ENCODE measurements at regions not wholly inside any gene's neighbourhood (a gene's known extent, or its start where the extent isn't known, plus 50 kb on each side); places are given as distances from the start of the nearest gene placed in this dataset.

DNA sequence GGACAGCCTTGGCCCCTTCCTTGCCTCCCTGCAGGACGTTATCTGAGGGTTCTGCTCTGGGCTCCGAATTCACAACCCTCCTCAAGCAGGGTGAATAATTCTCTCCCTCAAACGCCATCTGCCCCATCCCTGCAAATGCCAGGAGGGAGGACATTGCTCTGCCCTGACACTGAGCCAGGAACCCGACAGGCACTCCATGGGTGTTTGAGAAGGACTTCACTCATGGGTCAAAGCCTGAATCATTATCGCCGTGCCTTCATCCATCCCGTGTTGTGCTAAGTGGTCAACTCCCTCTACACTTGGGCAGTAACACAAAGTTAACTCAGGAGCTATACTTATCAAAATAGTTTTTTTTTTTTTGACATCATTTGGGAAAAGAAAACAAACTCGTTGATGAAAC, 261.8 kb upstream of the IGF1R start:
- in situ Hi-C loops (cut with MboI): no loop called here
- no TSS peak for BruUV-seq (replicated peaks)
- H3K4me2 ChIP-seq (ENCODE audit: insufficient read depth, low read length): no peak overlapping the region
- TF ChIP-seq ZNF384 (IDR thresholded peaks at IDR 0.05; ENCODE audit: low read depth, low read length) (no peak), DPF2 (IDR thresholded peaks at IDR 0.05) (no peak), NR2F6 (CRISPR knock-in tag; IDR thresholded peaks at IDR 0.05) (no peak), SAFB (IDR thresholded peaks at IDR 0.05; ENCODE audit: borderline replicate concordance, low read depth, low read length) (no peak), ZNF77 (CRISPR knock-in tag; IDR thresholded peaks at IDR 0.05) (no peak), BRF1 (IDR thresholded peaks at IDR 0.05; ENCODE audit: borderline replicate concordance, extremely low read depth, insufficient read length) (no peak), POLR3A (IDR thresholded peaks at IDR 0.05; ENCODE audit: borderline replicate concordance, extremely low read depth, insufficient read depth, insufficient read length) (no peak)
- TF ChIP-seq, protein P1, sequence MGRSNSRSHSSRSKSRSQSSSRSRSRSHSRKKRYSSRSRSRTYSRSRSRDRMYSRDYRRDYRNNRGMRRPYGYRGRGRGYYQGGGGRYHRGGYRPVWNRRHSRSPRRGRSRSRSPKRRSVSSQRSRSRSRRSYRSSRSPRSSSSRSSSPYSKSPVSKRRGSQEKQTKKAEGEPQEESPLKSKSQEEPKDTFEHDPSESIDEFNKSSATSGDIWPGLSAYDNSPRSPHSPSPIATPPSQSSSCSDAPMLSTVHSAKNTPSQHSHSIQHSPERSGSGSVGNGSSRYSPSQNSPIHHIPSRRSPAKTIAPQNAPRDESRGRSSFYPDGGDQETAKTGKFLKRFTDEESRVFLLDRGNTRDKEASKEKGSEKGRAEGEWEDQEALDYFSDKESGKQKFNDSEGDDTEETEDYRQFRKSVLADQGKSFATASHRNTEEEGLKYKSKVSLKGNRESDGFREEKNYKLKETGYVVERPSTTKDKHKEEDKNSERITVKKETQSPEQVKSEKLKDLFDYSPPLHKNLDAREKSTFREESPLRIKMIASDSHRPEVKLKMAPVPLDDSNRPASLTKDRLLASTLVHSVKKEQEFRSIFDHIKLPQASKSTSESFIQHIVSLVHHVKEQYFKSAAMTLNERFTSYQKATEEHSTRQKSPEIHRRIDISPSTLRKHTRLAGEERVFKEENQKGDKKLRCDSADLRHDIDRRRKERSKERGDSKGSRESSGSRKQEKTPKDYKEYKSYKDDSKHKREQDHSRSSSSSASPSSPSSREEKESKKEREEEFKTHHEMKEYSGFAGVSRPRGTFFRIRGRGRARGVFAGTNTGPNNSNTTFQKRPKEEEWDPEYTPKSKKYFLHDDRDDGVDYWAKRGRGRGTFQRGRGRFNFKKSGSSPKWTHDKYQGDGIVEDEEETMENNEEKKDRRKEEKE (IDR thresholded peaks at IDR 0.05; ENCODE audit: borderline replicate concordance in 1 of 2, control insufficient read depth in 1 of 2, low read depth in 2 of 2, low read length in 1 of 2): no peak
- TF ChIP-seq, protein P2, sequence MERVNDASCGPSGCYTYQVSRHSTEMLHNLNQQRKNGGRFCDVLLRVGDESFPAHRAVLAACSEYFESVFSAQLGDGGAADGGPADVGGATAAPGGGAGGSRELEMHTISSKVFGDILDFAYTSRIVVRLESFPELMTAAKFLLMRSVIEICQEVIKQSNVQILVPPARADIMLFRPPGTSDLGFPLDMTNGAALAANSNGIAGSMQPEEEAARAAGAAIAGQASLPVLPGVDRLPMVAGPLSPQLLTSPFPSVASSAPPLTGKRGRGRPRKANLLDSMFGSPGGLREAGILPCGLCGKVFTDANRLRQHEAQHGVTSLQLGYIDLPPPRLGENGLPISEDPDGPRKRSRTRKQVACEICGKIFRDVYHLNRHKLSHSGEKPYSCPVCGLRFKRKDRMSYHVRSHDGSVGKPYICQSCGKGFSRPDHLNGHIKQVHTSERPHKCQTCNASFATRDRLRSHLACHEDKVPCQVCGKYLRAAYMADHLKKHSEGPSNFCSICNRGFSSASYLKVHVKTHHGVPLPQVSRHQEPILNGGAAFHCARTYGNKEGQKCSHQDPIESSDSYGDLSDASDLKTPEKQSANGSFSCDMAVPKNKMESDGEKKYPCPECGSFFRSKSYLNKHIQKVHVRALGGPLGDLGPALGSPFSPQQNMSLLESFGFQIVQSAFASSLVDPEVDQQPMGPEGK (CRISPR knock-in tag; IDR thresholded peaks at IDR 0.05; ENCODE audit: borderline replicate concordance): no peak
- TF ChIP-seq, protein P3, sequence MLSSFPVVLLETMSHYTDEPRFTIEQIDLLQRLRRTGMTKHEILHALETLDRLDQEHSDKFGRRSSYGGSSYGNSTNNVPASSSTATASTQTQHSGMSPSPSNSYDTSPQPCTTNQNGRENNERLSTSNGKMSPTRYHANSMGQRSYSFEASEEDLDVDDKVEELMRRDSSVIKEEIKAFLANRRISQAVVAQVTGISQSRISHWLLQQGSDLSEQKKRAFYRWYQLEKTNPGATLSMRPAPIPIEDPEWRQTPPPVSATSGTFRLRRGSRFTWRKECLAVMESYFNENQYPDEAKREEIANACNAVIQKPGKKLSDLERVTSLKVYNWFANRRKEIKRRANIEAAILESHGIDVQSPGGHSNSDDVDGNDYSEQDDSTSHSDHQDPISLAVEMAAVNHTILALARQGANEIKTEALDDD (IDR thresholded peaks at IDR 0.05): no peak
- TF ChIP-seq, protein P4, sequence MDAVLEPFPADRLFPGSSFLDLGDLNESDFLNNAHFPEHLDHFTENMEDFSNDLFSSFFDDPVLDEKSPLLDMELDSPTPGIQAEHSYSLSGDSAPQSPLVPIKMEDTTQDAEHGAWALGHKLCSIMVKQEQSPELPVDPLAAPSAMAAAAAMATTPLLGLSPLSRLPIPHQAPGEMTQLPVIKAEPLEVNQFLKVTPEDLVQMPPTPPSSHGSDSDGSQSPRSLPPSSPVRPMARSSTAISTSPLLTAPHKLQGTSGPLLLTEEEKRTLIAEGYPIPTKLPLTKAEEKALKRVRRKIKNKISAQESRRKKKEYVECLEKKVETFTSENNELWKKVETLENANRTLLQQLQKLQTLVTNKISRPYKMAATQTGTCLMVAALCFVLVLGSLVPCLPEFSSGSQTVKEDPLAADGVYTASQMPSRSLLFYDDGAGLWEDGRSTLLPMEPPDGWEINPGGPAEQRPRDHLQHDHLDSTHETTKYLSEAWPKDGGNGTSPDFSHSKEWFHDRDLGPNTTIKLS (IDR thresholded peaks at IDR 0.05; ENCODE audit: borderline replicate concordance, low read depth): no peak
- TF ChIP-seq, protein P5, sequence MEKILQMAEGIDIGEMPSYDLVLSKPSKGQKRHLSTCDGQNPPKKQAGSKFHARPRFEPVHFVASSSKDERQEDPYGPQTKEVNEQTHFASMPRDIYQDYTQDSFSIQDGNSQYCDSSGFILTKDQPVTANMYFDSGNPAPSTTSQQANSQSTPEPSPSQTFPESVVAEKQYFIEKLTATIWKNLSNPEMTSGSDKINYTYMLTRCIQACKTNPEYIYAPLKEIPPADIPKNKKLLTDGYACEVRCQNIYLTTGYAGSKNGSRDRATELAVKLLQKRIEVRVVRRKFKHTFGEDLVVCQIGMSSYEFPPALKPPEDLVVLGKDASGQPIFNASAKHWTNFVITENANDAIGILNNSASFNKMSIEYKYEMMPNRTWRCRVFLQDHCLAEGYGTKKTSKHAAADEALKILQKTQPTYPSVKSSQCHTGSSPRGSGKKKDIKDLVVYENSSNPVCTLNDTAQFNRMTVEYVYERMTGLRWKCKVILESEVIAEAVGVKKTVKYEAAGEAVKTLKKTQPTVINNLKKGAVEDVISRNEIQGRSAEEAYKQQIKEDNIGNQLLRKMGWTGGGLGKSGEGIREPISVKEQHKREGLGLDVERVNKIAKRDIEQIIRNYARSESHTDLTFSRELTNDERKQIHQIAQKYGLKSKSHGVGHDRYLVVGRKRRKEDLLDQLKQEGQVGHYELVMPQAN (IDR thresholded peaks at IDR 0.05; ENCODE audit: borderline replicate concordance): no peak

More for the DNA sequence above, 261.8 kb upstream of the IGF1R start:
- WGBS (ENCODE audit: insufficient coverage, low coverage, missing lambda C conversion rate): 0% methylated on average over 8 of the region's 8 CpGs
- peaks cover 0 to 11% of the 10 kb centered on the region in 2 experiments; a peak in 2 of 5 replicates for H3K27me3 ChIP-seq (ENCODE audit: control insufficient read depth in 2 of 2, insufficient read depth in 2 of 2, low read length in 2 of 2)
- no peak overlapping the region for H2AFZ ChIP-seq (ENCODE audit: low read depth, low read length)
- POLR2A ChIA-PET: no interaction called here
- no peaks in the 10 kb centered on the region for H4K20me1 ChIP-seq (replicated peaks; ENCODE audit: control insufficient read depth, insufficient read depth, low read length)
- no peak for ATAC-seq
- intact Hi-C loops (cut with micrococcal nuclease): no loop called here
- no peaks in the 10 kb centered on the region for H3K36me3 ChIP-seq (ENCODE audit: control insufficient read depth, insufficient read depth, low read length)
- no peak for FAIRE-seq
- no peaks in the 10 kb centered on the region for H3K9me1 ChIP-seq (ENCODE audit: control insufficient read depth, insufficient read depth, low read length)
- CTCF ChIA-PET (ENCODE audit: low intra/inter-chr PET ratio): no interaction called here
- H3K4me1 ChIP-seq (replicated peaks in 1 of 2; ENCODE audit: control insufficient read depth in 2 of 2, insufficient read depth in 2 of 2, low read length in 2 of 2): no peaks in the 10 kb centered on the region
- H3K9ac ChIP-seq (ENCODE audit: insufficient read depth in 1 of 2, low read depth in 2 of 2, low read length in 2 of 2): no peak overlapping the region
- H3K79me2 ChIP-seq (ENCODE audit: control insufficient read depth, insufficient read depth, low read length): no peaks in the 10 kb centered on the region
- H3K4me3 ChIP-seq: no peak overlapping the region
- DNase-seq (ENCODE audit: extremely low read depth in 1 of 4, low spot score in 3 of 4): no peak
- H3K9me3 ChIP-seq (replicated peaks; ENCODE audit: control insufficient read depth, insufficient read depth, low read depth, low read length): no peaks in the 10 kb centered on the region
- H3K27ac ChIP-seq (ENCODE audit: extremely low read depth, low read depth, low read length): no peak overlapping the region
